Peyer's patch (tissue), 4 donors: ENCODE measurements at regions not wholly inside any gene's neighbourhood (a gene's known extent, or its start where the extent isn't known, plus 50 kb on each side); places are given as distances from the start of the nearest gene placed in this dataset.

ENCODE experiments used
- DNase-seq, 3 donors: peaks; one replicate each; pipeline ENCODE4 v3.0.0-alpha.2; 2017 to 2019
- H3K27ac ChIP-seq, 4 donors: fragments of 200-600 bp; sonication (generic); one replicate each; pipeline ENCODE4 v1.5.1; 2016 to 2019
- H3K27me3 ChIP-seq, 2 donors: fragments of 200-600 bp; sonication (generic); one replicate each; pipeline ENCODE4 v1.5.1; 2019
- H3K36me3 ChIP-seq, 3 donors: fragments of 200-600 bp; sonication (generic); one replicate each; pipeline ENCODE4 v1.5.1; 2016 to 2019
- H3K4me1 ChIP-seq, 4 donors: fragments of 200-600 bp; sonication (generic); one replicate each; pipeline ENCODE4 v1.5.1; 2016 to 2019
- H3K4me3 ChIP-seq, 4 donors: fragments of 200-600 bp; sonication (generic); 1 replicate in 3 of 4; 2 replicates in 1 of 4; pipeline ENCODE4 v1.5.1; 2016 to 2019; ENCODE audit warnings: mild to moderate bottlenecking in 1 of 4
- H3K9me3 ChIP-seq, 4 donors: fragments of 200-600 bp; sonication (generic); one replicate each; pipeline ENCODE4 v1.5.1; 2016 to 2019; ENCODE audit warnings: mild to moderate bottlenecking in 1 of 4
- CTCF ChIP-seq, 6 experiments: fragments of 450-650 bp in 4 of 6; fragments of 200-600 bp in 2 of 6; sonication (generic) in 1 of 6; IDR thresholded peaks; one replicate each; pipeline ENCODE4 v1.5.1; 2017 to 2019; ENCODE audit warnings: antibody characterized with exemption in 6 of 6, mild to moderate bottlenecking in 3 of 6, moderate library complexity in 1 of 6
- POLR2A ChIP-seq, 2 donors: fragments of 450-650 bp; IDR thresholded peaks; one replicate each; pipeline ENCODE4 v1.5.1; 2017; ENCODE audit warnings: antibody characterized with exemption in 2 of 2, mild to moderate bottlenecking in 2 of 2, moderate library complexity in 2 of 2

- Histone ChIP-seq H3K27me3 (no peaks in the 10 kb centered on the region), H3K27ac (no peak overlapping the region), H3K36me3 (no peaks in the 10 kb centered on the region), H3K4me3 (no peak overlapping the region), H3K9me3 (no peaks in the 10 kb centered on the region), H3K4me1 (no peaks in the 10 kb centered on the region)
- DNase-seq = no peak
- TF ChIP-seq CTCF (IDR thresholded peaks at IDR 0.05) (no peak), POLR2A (IDR thresholded peaks at IDR 0.05) (no peak)
These were observed 79.7 kb upstream of the GADD45A start for GRCh38 chr1:67605209-67605780.

GRCh38 chr1:67607286-67607685 is 77.7 kb upstream of the GADD45A start:
- Histone ChIP-seq H3K4me1 (no peaks in the 10 kb centered on the region), H3K36me3 (no peaks in the 10 kb centered on the region)
- DNase-seq = no peak

GRCh38 chr1:67607699-67608098 is 77.3 kb upstream of the GADD45A start:
- H3K4me1 ChIP-seq = no peaks in the 10 kb centered on the region
- no peaks in the 10 kb centered on the region for H3K9me3 ChIP-seq
- H3K4me3 ChIP-seq = no peak overlapping the region
- TF ChIP-seq CTCF (IDR thresholded peaks at IDR 0.05) (no peak), POLR2A (IDR thresholded peaks at IDR 0.05) (no peak)
- H3K27ac ChIP-seq = no peak overlapping the region
- DNase-seq = no peak
- no peaks in the 10 kb centered on the region for H3K27me3 ChIP-seq
- H3K36me3 ChIP-seq = no peaks in the 10 kb centered on the region

More at GRCh38 chr1:67607286-67607685, 77.7 kb upstream of the GADD45A start:
- H3K27ac ChIP-seq = no peak overlapping the region
- no peaks in the 10 kb centered on the region for H3K27me3 ChIP-seq
- H3K9me3 ChIP-seq = no peaks in the 10 kb centered on the region
- H3K4me3 ChIP-seq = no peak overlapping the region
- no peak for TF ChIP-seq CTCF (IDR thresholded peaks at IDR 0.05)
- TF ChIP-seq POLR2A (IDR thresholded peaks at IDR 0.05) = no peak

- TF ChIP-seq POLR2A (IDR thresholded peaks at IDR 0.05) (no peak), CTCF (IDR thresholded peaks at IDR 0.05) (no peak)
- Histone ChIP-seq H3K27ac (peak overlapping the region in 1 of 4 donors; percentile 12), H3K4me1 (no peaks in the 10 kb centered on the region), H3K9me3 (no peaks in the 10 kb centered on the region), H3K27me3 (no peaks in the 10 kb centered on the region), H3K36me3 (no peaks in the 10 kb centered on the region), H3K4me3 (no peak overlapping the region)
- no peak for DNase-seq
These were observed 76.1 kb upstream of the GADD45A start for GRCh38 chr1:67608661-67609576.

GRCh38 chr1:67609577-67610341 is 75.2 kb upstream of the GADD45A start:
- Histone ChIP-seq H3K27ac (no peak overlapping the region), H3K4me3 (no peak overlapping the region), H3K27me3 (no peaks in the 10 kb centered on the region), H3K9me3 (no peaks in the 10 kb centered on the region), H3K4me1 (no peaks in the 10 kb centered on the region), H3K36me3 (no peaks in the 10 kb centered on the region)
- no peak for DNase-seq
- TF ChIP-seq POLR2A (IDR thresholded peaks at IDR 0.05) (no peak), CTCF (IDR thresholded peaks at IDR 0.05) (no peak)
